ENCODE measurements at regions not wholly inside any gene's neighbourhood (a gene's known extent, or its start where the extent isn't known, plus 50 kb on each side); places are given as distances from the start of the nearest gene placed in this dataset.

DNA sequence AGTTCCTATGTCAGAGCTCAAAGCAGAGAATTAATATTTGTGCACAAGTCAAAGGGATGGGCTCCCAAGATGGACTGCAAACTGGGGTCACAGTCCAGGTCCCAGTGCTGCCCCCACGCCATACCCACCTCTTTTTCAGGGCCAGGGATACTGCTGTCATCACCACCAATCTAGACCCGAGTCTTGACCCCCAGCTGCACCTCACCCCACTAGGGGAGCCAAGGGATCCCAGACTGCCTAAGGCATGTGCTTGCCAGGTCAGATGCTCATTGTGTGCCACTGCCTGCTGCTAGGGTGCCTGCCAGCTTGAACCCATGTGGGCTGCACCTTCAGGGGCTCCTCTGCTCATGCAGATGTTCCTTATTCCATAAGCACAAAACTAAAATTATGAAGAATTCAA is 215.6 kb upstream of the NREP start:
- H3K9me3 ChIP-seq: no peaks in the 10 kb centered on the region
- ATAC-seq (ENCODE audit: insufficient number of reproducible peaks, low FRiP score, low read depth): no peak

DNA sequence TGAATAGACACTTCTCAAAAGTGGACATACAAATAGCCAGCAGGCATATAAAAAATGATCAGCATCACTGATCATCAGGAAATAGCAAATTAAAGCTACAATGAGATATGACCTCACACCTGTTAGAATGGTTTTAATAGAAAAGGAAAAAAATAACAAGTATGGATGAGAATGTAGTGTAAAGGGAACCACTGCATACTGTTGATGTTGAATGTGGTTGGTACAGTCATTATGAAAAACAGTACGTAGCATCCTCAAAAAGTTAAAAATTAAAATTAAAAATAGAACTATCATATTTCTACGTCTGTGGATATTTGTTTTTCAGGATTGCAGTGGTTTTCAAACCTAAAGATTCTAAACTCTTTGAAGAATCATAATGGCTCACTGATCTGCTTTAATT is 215.1 kb upstream of the NREP start:
- DNase-seq (ENCODE audit: low spot score): no peak
- ATAC-seq (ENCODE audit: insufficient number of reproducible peaks, low FRiP score, low read depth): no peak
- peaks cover 3 to 19% of the 10 kb centered on the region in 2 donors for H3K4me1 ChIP-seq (ENCODE audit: control insufficient read depth in 1 of 2, low read depth in 2 of 2)

More for the DNA sequence above, 215.6 kb upstream of the NREP start:
- H3K27me3 ChIP-seq (replicated peaks; ENCODE audit: insufficient read depth): no peaks in the 10 kb centered on the region
- peaks cover 3 to 19% of the 10 kb centered on the region in 2 donors for H3K4me1 ChIP-seq (ENCODE audit: control insufficient read depth in 1 of 2, low read depth in 2 of 2)
- TF ChIP-seq, protein P1, sequence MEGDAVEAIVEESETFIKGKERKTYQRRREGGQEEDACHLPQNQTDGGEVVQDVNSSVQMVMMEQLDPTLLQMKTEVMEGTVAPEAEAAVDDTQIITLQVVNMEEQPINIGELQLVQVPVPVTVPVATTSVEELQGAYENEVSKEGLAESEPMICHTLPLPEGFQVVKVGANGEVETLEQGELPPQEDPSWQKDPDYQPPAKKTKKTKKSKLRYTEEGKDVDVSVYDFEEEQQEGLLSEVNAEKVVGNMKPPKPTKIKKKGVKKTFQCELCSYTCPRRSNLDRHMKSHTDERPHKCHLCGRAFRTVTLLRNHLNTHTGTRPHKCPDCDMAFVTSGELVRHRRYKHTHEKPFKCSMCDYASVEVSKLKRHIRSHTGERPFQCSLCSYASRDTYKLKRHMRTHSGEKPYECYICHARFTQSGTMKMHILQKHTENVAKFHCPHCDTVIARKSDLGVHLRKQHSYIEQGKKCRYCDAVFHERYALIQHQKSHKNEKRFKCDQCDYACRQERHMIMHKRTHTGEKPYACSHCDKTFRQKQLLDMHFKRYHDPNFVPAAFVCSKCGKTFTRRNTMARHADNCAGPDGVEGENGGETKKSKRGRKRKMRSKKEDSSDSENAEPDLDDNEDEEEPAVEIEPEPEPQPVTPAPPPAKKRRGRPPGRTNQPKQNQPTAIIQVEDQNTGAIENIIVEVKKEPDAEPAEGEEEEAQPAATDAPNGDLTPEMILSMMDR (IDR thresholded peaks at IDR 0.05): no peak
- H3K36me3 ChIP-seq: no peaks in the 10 kb centered on the region
- H3K27ac ChIP-seq: no peak overlapping the region
- no peak for DNase-seq (ENCODE audit: low spot score)
- no peak overlapping the region for H3K4me3 ChIP-seq

DNA sequence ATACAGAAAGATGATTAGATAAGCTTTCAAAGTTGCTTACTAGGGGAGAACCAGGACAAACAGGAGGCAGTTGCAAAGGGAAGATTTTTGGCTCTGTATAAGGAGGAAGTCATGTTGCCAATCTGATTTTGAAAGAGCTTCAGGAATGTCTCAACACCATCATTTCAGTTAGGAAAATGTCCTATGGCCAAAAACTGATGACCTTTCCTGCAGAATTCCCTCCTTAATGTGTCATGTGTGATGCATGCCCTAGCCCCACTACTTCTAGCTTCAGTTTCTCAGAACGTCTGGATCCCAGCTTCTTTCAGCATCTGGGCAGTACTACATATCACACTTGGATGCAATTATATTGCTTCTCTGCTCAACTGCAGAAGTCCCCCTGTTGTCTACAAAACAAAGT is 211.5 kb upstream of the NREP start:
- Histone ChIP-seq H3K27ac (no peak overlapping the region), H3K27me3 (replicated peaks; ENCODE audit: insufficient read depth) (no peaks in the 10 kb centered on the region), H3K4me1 (ENCODE audit: control insufficient read depth in 1 of 2, low read depth in 2 of 2) (peaks cover under 1 to 4% of the 10 kb centered on the region in 2 donors), H3K9me3 (no peaks in the 10 kb centered on the region), H3K36me3 (no peaks in the 10 kb centered on the region), H3K4me3 (no peak overlapping the region)
- DNase-seq (ENCODE audit: low spot score): no peak
- TF ChIP-seq, protein P1 (IDR thresholded peaks at IDR 0.05): no peak
- no peak for ATAC-seq (ENCODE audit: insufficient number of reproducible peaks, low FRiP score, low read depth)

More for the DNA sequence above, 215.1 kb upstream of the NREP start:
- TF ChIP-seq, protein P1 (IDR thresholded peaks at IDR 0.05): no peak
- H3K27me3 ChIP-seq (replicated peaks; ENCODE audit: insufficient read depth): no peaks in the 10 kb centered on the region
- no peak overlapping the region for H3K27ac ChIP-seq
- H3K4me3 ChIP-seq: no peak overlapping the region
- H3K9me3 ChIP-seq: no peaks in the 10 kb centered on the region
- no peaks in the 10 kb centered on the region for H3K36me3 ChIP-seq

DNA sequence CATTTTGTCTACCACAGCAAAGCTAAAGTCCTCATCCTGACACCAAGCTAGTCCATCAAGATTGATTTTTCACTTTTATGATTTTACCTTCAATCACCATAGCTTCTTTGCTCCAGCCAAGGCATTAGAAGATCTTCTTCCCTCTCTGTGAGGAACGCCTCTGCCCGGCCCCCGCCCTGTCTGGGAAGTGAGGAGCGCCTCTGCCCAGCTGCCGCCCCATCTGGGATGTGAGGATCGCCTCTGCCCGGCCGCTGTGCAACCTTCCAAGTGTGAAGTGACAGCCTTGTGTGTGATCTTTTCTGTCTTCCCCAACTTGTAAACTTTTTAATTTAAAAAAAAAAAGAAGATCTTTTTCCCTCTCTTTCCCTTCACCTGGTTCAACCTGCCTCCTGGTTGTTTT is 210.5 kb upstream of the NREP start:
- no peaks in the 10 kb centered on the region for H3K9me3 ChIP-seq
- H3K36me3 ChIP-seq: no peaks in the 10 kb centered on the region
- DNase-seq (ENCODE audit: low spot score) (no peak), ATAC-seq (ENCODE audit: insufficient number of reproducible peaks, low FRiP score, low read depth) (no peak)
- TF ChIP-seq, protein P1 (IDR thresholded peaks at IDR 0.05): no peak
- H3K4me3 ChIP-seq: no peak overlapping the region
- H3K27ac ChIP-seq: no peak overlapping the region
- no peaks in the 10 kb centered on the region for H3K4me1 ChIP-seq (ENCODE audit: control insufficient read depth in 1 of 2, low read depth in 2 of 2)
- no peaks in the 10 kb centered on the region for H3K27me3 ChIP-seq (replicated peaks; ENCODE audit: insufficient read depth)

DNA sequence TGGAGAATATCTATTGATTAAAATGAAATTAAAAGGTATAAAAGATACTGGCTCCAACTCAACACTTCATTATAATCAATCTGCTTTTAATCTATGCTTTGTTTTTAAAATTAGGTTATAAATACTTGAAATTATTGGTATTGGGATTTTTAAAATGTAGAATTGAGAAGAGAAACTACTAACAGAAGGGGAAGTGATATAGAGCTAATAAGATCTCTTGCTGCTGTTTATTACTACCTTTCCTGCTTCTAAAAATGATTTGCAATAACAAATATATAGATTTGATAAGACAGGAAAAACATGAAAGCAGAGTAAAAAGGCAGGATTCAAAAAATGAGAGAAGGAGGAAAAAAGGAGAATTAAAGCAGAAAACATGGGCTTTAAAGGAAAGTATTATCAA is 209.3 kb upstream of the NREP start:
- TF ChIP-seq, protein P1 (IDR thresholded peaks at IDR 0.05): no peak
- no peaks in the 10 kb centered on the region for H3K36me3 ChIP-seq
- no peaks in the 10 kb centered on the region for H3K27me3 ChIP-seq (replicated peaks; ENCODE audit: insufficient read depth)
- no peaks in the 10 kb centered on the region for H3K9me3 ChIP-seq
- ATAC-seq (ENCODE audit: insufficient number of reproducible peaks, low FRiP score, low read depth) (no peak), DNase-seq (ENCODE audit: low spot score) (no peak)
- no peak overlapping the region for H3K27ac ChIP-seq
- H3K4me1 ChIP-seq (ENCODE audit: control insufficient read depth in 1 of 2, low read depth in 2 of 2): no peaks in the 10 kb centered on the region
- H3K4me3 ChIP-seq: no peak overlapping the region

Measured in thoracic aorta (tissue), 2 donors.